ENCODE measurements at regions not wholly inside any gene's neighbourhood (a gene's known extent, or its start where the extent isn't known, plus 50 kb on each side); places are given as distances from the start of the nearest gene placed in this dataset.
A peak's percentile ranks its signal among the peaks of the same experiment; 100 is the strongest.

DNA sequence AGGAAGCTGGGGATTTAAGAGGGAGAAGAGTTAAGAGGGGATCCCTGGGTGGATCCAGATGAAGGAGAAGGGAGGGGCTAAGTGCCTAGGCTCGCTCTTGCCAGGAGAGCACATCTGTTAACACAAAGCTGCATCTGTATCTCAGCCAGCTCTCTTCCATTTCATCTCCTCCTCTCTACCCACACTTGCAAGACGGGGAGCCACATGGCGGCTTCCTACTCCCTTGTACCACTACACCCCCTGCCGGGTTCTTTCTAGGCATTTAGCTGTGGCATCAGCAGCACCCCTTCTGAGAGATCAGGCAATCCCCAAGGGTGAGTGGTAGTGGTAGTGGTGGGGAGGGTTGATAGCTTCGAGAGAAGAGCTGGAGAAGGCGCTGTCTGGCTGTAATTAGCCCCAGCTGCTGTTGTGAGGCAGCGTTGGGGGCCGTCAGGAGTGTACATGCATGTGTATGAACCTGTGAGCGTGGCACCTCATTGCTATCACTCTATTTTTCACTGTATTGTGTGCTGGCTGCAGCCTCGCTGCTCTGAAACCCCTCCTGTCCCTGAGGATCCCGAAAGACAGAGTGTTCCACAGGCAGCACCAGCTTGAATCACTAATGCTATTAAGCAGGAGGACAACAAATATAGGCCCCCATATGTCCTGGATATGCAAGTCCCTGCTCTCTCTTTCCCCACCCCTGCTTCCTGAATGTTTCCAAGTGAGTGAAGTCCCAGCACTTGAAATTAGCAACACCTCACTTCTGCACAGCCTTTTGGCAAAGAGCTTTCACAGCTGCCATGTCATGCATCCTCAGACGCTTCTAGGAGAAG is 73.7 kb downstream of the RTL9 start:
- Histone ChIP-seq H3K9ac (ENCODE audit: insufficient read depth, low read depth, low read length) (no peak overlapping the region), H3K36me3 (replicated peaks in 1 of 2; ENCODE audit: control insufficient read depth in 1 of 2, insufficient read depth in 2 of 2, low read length in 2 of 2) (no peaks in the 10 kb centered on the region), H3K27me3 (ENCODE audit: control insufficient read depth in 1 of 2, insufficient read depth in 2 of 2, low read length in 2 of 2) (no peaks in the 10 kb centered on the region), H3K79me2 (ENCODE audit: insufficient read depth, low read length) (no peaks in the 10 kb centered on the region), H3K27ac (ENCODE audit: extremely low read length, insufficient read depth, low read length) (no peak overlapping the region), H2AFZ (ENCODE audit: low read length) (no peak overlapping the region), H3K4me3 (replicated peaks in 1 of 3; ENCODE audit: insufficient read depth in 1 of 3, low read depth in 2 of 3, low read length in 3 of 3) (no peak overlapping the region), H4K20me1 (ENCODE audit: insufficient read depth, low read length) (no peaks in the 10 kb centered on the region), H3K4me2 (ENCODE audit: low read depth, low read length) (no peak overlapping the region), H3K9me3 (ENCODE audit: low read length) (no peaks in the 10 kb centered on the region), H3K4me1 (ENCODE audit: insufficient read depth, low read length) (peaks cover 24% of the 10 kb centered on the region)
- TF ChIP-seq ONECUT2 (CRISPR knock-in tag; IDR thresholded peaks at IDR 0.05): no peak
- TF ChIP-seq, protein P1, sequence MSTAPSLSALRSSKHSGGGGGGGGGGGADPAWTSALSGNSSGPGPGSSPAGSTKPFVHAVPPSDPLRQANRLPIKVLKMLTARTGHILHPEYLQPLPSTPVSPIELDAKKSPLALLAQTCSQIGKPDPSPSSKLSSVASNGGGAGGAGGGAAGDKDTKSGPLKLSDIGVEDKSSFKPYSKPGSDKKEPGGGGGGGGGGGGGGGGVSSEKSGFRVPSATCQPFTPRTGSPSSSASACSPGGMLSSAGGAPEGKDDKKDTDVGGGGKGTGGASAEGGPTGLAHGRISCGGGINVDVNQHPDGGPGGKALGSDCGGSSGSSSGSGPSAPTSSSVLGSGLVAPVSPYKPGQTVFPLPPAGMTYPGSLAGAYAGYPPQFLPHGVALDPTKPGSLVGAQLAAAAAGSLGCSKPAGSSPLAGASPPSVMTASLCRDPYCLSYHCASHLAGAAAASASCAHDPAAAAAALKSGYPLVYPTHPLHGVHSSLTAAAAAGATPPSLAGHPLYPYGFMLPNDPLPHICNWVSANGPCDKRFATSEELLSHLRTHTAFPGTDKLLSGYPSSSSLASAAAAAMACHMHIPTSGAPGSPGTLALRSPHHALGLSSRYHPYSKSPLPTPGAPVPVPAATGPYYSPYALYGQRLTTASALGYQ (CRISPR knock-in tag; IDR thresholded peaks at IDR 0.05): no peak
- FAIRE-seq (no peak), ATAC-seq (no peak), DNase-seq (ENCODE audit: low spot score) (no peak)
- intact Hi-C loops (cut with micrococcal nuclease; ENCODE audit: unreplicated experiment): no loop called here
- POLR2A ChIA-PET: no interaction called here
- WGBS (ENCODE audit: low lambda C conversion rate): 61% methylated on average over 6 of the region's 12 CpGs
- in situ Hi-C loops (cut with HindIII; ENCODE audit: extremely low pct_ligation_motif_present, low pct_unique_long_range_greater_than_20kb): no loop called here
- CTCF ChIA-PET (ENCODE audit: low intra/inter-chr PET ratio, low total read pairs): no interaction called here
- BruUV-seq (replicated peaks): no TSS peak

DNA sequence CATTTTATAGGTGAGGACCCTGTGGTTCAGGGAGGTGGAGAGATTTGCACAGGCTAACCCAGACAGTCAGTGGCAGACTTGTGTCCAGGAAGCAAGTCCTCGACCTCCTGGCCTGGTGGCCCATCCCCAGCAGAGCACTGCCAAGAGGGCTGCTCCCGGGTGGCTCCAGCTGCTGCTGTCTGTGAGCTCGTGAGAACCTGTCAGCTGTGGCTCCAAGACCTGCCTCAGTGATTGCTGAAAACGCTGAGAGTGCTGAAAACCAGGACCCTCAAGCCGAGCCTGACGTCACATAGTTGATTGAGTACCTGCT is 74.2 kb downstream of the RTL9 start:
- Histone ChIP-seq H3K4me1 (ENCODE audit: insufficient read depth, low read length) (peaks cover 24% of the 10 kb centered on the region), H3K36me3 (replicated peaks in 1 of 2; ENCODE audit: control insufficient read depth in 1 of 2, insufficient read depth in 2 of 2, low read length in 2 of 2) (no peaks in the 10 kb centered on the region), H3K9me3 (ENCODE audit: low read length) (no peaks in the 10 kb centered on the region), H2AFZ (ENCODE audit: low read length) (no peak overlapping the region), H4K20me1 (ENCODE audit: insufficient read depth, low read length) (no peaks in the 10 kb centered on the region), H3K27me3 (ENCODE audit: control insufficient read depth in 1 of 2, insufficient read depth in 2 of 2, low read length in 2 of 2) (no peaks in the 10 kb centered on the region), H3K79me2 (ENCODE audit: insufficient read depth, low read length) (no peaks in the 10 kb centered on the region), H3K4me2 (ENCODE audit: low read depth, low read length) (no peak overlapping the region), H3K9ac (ENCODE audit: insufficient read depth, low read depth, low read length) (no peak overlapping the region), H3K4me3 (replicated peaks in 1 of 3; ENCODE audit: insufficient read depth in 1 of 3, low read depth in 2 of 3, low read length in 3 of 3) (no peak overlapping the region), H3K27ac (ENCODE audit: extremely low read length, insufficient read depth, low read length) (no peak overlapping the region)
- TF ChIP-seq ZNF878 (CRISPR knock-in tag; IDR thresholded peaks at IDR 0.05): no peak
- no peak for TF ChIP-seq ZBTB8A (CRISPR knock-in tag; IDR thresholded peaks at IDR 0.05; ENCODE audit: borderline replicate concordance, low read depth)
- TF ChIP-seq ZNF546 (CRISPR knock-in tag; conservative IDR thresholded peaks at IDR 0.05): no peak
- 0 out of 2 replicates have a peak, but pooled peaks have one; percentile 16 for TF ChIP-seq CREB1 (IDR thresholded peaks at IDR 0.05)
- TF ChIP-seq CREB1 (CRISPR knock-in tag; IDR thresholded peaks at IDR 0.05): no peak
- FAIRE-seq (no peak), DNase-seq (ENCODE audit: low spot score) (no peak), ATAC-seq (no peak)
- ChIA-PET POLR2A (no interaction called here), CTCF (ENCODE audit: low intra/inter-chr PET ratio, low total read pairs) (no interaction called here)
- no TSS peak for BruUV-seq (replicated peaks)
- no CpG with 5 or more reads among the region's 6 CpGs for WGBS (ENCODE audit: low lambda C conversion rate)
- intact Hi-C loops (cut with micrococcal nuclease; ENCODE audit: unreplicated experiment): no loop called here
- in situ Hi-C loops (cut with HindIII; ENCODE audit: extremely low pct_ligation_motif_present, low pct_unique_long_range_greater_than_20kb): no loop called here

Measured in HepG2 (cell line).